GM21825 (cell line): ENCODE measurements at regions not wholly inside any gene's neighbourhood (a gene's known extent, or its start where the extent isn't known, plus 50 kb on each side); places are given as distances from the start of the nearest gene placed in this dataset.
"Not testable (repeated sequence)": the region's sequence is repeated elsewhere in the genome, so short reads cannot be mapped to it uniquely, and the experiment has no call there.

Experiments used
- ATAC-seq: cut with Tn5 transposase; IDR thresholded peaks from one replicate; pipeline ENCODE4 v1.9.1; 2021; ENCODE audit warnings: mild to moderate bottlenecking, moderate library complexity; ENCODE audit not compliant: unreplicated experiment

DNA sequence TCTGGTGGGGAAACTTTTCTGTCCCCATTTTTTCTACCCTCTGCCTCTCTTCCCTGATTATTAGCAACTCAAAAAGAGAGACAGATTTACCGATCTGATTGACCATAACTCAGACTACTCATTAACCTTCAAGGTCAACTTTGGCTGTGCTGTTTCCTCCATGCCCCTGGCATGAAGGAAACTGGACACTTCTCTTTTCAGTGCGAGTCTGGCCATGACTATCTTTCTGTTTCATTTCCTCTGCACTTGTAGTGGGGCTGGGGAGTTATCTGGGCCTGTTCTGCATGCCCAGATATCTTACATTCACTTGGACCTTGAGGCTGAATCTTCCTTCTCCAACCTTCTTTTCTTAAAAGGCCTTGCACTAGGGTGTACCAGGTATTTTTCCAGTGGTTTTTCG, 76.9 kb upstream of the SLCO2A1 start:
- ATAC-seq = peak; percentile 83

DNA sequence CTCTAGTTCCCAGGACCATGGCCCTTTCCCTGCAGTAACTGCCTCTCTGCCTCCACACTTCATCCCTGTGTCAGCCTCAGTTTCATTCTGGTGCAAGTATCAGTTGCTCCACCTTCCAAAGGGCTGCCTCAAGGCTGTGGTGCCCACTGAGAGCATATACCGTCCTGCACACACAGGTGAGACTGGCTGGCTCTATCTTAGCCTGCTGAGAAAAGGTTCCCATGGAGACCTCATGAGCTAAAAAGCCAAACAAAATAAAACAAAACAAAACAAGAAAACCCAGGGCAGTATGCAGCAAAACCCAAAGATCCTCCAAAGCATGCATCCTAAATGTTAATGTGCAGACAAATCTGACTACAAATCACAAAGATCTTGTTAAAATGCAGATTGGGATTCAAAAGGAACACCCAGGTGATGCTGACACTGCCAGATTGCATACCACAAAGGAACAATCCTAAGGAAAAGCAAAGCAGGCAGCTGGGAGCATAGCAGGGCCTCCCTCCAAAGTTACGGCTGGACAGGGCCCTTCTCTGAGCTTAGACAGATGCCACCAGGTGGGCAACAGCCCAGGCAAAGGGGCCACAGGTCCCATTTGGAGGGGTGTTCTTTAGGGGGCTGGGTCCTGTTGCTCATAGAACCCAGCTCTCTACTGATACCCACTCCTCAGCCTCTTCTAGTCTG, 76.3 kb upstream of the SLCO2A1 start:
- ATAC-seq = no peak

DNA sequence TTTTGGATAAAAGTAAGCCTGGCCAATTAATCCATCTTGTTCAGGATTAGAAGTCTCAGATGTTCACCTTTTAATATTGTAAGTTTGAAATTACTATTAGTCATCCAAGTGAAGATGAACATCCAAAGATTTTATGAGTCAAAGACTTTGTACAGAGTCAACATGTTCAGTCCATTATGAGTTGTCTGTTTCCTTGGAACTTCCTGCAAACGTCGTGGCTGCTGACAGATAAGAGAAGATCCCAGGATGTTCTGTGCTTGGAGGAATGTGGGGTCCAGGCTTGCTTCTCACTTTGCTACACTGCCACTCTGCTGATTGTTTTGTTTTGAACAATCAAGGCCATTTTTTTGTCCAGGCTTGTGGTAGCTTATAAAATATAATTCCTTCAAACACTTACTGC, 74.3 kb upstream of the SLCO2A1 start:
- ATAC-seq = no peak

DNA sequence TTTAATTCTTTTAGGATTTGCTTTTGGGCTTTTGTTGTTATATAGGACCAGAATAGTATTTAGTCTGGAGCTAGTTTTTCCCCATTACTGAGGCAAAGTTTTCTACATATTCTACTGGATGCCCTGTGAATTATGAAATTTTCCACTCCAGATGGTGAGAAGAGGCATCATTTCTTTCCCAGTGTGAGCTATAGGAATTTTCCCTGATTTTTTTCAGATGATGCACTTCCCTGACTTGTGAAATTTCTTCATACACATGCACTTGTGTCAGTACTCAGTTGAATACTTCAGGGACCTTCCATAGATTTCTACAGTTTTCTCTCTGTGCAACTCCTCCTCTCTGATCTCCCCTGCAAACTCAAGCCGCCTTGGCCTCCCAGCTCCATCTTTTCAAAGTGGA, 73.7 kb upstream of the SLCO2A1 start:
- ATAC-seq = no peak

DNA sequence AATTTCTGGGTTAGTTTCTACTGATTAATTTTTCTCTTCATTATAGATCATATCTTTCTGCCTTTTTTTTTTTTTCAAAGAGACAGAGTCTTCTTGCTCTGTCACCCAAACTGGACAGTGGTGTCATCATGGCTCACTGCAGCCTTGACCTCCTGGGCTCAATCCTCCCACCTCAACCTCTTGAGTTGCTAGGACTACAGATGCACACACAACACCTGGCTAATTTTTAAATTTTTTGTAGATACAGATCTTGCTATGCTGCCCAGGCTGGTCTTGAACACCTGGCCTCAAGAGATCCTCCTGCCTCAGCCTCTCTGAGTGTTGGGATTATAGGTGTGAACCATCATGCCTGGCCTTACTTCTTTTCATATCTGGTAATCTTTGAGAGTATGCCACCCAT, 73.3 kb upstream of the SLCO2A1 start:
- ATAC-seq = no peak

DNA sequence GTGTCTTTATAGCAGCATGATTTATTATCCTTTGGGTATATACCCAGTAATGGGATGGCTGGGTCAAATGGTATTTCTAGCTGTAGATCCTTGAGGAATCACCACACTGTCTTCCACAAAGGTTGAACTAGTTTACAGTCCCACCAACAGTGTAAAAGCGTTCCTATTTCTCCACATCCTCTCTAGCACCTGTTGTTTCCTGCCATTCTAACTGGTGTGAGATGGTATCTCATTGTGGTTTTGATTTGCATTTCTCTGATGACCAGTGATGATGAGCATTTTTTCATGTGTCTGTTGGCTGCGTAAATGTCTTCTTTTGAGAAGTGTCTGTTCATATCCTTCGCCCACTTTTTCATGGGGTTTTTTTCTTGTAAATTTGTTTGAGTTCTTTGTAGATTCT, 66.5 kb upstream of the SLCO2A1 start:
- ATAC-seq = not testable (repeated sequence)

DNA sequence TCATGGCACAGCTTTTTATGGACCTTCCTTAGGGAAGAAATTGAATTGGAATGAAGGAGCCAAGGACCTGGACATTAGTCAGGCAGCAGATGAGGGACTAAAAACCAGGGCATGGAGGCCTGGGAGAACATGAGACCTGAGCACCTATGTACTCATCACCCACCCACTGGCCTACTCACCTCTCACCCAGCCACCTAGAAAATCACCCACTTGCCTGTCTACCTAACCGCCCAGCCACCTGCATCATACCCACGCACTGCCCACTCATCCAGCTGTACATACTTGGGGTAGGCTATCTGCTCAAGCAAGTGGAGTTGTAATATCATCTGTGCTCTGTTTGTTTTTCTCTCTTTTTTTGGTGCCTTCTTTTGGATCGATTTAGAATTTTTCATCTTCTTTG, 65.3 kb upstream of the SLCO2A1 start:
- ATAC-seq = no peak

DNA sequence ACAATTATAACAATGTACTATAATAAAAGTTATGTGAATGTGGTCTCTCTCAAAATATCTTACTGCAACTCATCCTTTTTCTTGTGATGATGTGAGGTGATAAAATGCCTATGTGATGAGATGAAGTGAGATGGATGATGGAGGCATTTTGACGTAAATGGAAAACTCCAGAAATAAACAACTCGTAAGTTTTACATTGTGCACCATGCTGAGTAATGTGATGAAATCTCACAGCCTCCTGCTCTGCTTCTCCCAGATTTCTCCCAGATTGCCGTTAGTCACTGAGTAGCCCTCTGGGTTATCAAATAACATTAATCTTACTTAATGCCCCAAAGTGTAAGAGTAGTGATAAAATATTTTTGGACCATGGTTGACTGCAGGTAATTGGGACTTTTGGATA, 64.8 kb upstream of the SLCO2A1 start:
- ATAC-seq = no peak

DNA sequence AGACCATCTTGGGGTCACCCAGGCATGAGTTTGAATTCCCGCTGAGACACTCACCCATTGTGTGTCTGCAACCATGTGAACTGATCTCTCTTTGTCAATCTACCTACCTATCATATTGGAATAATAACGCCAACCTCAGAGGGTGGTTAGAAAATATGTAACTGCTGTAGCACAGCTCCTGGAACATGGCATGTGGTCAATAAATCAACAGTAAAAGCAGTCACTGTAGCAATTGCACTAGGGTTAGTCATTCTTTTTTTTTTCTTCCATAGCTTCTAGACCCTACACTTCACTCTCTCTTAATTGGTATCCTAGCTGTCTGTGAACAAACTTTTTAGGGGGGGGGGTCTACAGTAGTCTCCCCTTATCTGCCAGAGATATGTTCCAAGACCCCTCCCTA, 64.2 kb upstream of the SLCO2A1 start:
- ATAC-seq = no peak

DNA sequence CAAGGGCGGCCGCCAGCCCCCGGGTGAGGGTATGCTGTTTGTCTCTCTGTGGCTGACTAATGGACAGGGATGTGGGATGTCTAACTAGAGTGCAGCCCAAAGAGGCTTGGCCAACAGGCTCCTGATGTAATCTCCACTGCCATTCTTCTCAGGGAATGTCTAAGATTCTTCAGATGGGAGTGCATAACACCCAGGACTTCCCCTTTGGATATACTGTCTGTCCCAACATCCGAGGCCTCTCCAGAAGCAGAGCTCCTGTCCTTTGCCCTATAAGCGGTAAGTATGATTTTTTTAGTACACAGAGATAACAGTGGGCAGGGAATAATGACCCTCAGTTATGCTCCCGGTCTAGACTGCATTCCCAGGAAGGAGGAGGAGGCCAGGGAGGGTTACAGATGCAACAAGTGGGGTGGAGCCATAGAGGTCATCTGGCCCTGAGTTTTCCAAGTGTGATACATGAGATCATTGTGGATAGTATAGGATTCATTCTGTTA, 62.5 kb upstream of the SLCO2A1 start:
- no peak for ATAC-seq

DNA sequence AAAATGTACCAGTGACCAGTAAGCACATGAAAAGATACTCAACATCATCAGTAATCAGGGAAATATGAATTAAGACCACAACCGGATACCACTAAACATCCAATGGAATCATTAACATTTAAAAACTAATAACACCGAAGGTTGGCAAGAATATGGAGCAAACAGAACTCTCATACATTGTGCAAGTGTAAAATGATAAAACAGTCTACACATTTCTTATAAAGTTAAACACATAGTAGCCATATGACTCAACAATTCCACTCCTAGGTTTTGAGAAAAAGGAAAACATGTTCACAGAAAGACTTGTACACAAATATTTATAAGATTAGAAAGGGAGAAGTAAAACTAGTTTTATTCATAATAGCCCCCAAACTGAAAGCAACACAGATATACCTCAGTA, 60.3 kb upstream of the SLCO2A1 start:
- ATAC-seq = no peak

DNA sequence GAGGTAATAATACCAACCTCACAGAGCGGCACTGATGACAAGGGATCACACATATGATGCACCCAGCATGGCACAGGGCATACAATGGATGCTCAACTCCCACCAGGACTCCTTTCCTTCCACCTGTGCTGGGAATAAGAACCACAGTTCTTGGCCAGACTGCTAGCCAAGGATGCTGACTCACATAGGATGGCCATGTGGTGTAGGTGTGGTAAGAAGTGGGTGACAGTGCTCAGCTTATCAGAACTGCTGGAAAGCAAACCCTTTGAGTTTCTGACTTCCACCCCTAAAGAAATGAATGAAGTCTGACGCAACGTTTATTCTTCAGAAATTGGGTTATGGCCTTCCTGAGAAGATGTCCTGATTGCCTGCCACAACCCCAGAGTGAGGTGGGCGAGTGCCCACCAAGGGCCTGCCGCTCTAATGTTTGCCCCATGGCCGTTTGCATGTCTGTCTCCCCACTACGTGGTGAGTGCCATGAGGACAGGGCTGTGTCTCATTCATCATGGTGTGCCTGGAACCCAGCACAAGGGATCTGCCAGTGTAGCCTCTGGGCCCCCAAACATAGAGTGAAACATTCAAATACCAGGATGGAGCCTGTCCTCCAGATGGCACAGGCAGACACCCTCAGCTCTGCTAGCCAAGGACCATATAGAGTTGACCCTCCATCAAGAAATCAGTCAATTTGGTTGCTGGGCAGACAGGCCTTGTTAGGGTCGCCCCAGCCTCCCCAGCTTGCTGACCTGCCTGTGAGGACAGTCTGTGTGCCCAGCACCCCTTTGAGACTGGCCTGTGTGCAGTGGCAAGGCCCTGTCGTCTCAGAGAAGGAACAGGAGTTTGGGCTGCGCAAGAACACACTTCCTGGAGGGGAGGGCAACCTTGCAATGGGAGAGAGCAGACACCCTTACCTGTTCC, 57.6 kb upstream of the SLCO2A1 start:
- ATAC-seq = no peak

DNA sequence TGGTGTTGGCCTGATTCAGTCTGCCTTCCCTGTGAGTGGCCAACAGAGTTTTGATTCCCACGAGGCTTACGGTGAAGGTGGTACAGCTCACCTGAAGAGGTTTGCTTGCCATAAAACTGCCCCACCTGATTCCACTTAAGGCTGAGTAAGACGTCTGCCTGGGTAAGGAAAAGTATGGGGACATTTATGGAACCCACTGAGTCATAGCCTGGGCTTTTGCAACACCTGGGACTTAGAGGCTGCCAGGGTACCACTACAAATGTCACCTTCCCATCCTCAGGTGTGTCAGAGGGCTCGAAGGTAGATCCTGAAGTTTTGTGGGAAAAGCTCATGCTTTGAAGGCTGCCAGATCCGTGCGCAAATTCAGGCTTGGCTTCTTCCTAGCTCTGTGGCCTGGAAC, 56.9 kb upstream of the SLCO2A1 start:
- ATAC-seq = no peak

DNA sequence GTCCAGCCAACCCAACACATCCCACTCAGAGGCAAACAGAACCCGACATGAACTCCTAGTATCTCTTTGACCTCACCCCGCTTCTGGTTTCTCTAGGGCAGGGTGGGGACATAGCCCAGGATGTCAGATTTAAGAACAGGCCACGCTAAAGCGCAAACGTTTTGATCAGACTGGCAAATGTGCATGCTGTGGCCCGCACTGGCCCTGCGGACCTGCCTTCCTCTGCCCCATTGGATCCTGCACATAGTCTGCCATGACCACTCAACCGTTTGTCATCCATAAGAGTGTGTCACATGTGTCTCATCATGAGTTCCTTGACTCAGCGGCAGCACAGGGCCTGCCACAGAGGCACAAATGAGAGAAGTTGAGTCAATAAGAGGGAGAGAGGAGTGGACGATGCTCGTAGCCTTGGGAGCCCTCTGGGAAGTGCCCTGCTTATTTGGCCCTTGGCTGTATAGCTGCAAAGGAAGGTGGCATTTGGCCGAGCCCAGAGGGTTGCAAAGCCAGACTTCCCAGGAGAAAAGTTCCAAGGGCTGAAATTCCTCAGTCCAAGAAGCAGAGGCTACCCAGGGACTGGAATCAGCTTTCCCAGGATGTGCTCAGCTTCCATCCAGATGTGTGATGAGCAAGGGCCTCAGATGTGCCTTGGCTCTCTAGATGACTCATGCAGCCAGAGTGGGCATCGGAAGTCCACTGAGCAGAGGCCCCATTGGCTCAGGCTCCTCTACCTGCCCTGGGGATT, 55.5 kb upstream of the SLCO2A1 start:
- no peak for ATAC-seq

DNA sequence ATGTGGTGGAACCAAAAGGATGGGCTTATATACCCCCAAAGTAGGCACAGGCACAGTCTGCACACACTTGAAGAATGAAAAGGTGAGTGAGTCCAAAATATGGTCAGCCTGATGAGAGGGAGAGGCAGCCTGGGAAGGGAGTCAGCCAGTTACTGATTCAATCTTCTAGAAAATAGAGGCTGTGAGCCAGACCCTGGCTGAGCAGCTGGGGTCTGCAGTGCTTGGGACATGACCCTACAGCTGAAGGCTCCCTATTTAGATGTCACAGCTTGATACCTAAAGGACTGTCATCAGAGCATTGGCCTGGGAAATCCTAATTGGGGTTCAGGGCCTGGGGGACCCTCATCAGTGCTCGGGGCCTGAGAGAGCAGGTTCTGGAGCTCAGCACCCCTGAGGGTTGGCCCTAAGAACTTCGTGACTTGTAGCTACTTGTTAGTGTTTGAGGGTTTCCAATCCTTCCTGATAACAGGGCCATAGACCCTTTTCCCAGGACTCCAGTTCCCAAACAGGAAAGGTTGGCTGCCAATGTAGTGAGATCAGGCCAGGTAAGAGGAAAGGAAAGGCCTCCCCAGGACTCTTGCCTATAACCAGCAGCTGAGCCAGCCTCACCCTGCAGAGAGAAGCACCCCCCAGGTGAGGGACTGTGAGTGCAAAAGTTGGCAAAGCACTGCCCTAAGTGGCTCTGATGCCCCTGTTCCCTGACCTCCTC, 54.7 kb upstream of the SLCO2A1 start:
- no peak for ATAC-seq

DNA sequence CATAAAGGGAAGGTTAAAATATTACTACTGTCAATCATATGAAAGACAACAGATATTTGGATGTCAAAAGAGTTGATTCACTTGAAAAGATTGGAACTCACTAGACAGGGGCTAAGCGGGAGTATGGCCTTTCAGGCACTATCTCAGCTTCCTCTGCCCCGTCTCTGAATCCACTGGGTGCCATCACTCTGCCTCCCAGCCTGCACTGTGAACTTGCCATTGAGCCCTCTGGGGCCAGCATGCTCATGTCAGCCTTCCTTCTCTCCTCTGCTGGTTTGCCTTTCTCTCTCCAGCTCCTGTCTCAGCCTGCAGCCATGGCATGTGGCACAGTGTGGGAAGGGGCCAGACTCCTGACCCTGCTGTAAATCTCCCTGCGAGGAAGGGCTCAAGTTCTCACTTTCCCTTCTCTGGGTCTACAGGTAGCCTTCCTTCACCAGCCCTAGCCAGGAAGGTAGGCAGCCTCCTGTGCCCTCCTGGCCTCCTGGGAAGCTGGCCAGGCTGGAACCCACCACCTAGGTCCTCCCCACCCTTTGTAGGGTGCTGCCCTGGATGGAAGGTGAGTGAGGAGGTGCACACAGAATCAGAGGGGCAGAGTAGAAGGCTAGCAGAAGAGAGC, 54.0 kb upstream of the SLCO2A1 start:
- ATAC-seq = no peak

DNA sequence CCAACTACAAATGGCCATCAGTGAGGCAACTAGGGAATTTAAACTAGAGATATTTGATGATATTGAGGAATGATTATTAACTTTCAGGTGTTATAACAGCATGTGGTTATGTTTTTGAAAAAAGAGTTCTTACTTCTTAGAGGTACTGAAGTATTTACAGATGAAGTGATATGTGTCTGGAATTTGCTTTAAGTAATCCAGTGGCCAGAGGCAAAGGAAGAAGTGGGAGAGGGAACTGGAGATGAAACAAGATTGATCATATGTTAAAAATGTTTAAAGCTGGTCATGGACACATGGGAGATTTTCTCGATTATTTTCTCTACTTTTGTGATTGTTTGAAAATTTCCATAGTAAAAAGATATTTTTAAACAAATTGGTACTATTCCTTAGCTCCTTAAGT, 53.3 kb upstream of the SLCO2A1 start:
- ATAC-seq = no peak

DNA sequence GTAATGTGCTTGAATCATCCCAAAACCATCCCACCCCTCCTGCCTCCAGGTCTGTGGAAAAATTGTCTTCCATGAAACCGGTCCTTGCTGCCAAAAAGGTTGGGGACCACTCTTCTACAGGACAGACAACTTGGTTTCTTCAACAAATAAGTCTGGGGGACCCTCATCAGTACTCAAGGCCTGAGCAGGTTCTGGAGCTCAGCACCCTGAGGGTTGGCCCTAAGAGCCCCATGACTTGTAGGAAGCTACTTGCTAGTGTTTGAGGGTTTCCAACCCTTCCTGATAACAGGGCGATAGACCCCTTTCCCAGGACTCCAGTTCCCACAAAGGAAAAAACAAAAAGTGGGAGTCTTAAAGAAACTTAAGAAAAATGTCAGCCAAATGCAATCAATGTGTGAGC, 52.9 kb upstream of the SLCO2A1 start:
- no peak for ATAC-seq

DNA sequence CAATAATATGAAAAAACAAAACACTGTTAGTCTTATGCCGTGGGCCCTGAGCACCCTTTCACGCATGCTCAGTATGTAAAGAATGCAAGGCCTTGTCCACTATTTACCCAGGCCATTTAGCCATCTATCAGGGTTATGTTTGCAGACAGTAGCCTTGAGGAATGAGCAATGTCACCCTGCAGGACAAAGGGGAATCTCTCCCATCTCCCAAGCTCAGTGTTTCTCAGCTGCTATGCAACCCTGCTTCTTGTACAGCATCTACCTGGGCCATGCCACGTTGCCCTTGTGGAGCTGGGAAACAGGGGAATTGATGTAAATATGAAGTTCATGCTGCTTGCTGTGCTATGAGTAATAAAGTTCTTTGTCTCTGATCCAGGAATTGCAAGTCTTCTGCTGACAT, 51.5 kb upstream of the SLCO2A1 start:
- no peak for ATAC-seq

DNA sequence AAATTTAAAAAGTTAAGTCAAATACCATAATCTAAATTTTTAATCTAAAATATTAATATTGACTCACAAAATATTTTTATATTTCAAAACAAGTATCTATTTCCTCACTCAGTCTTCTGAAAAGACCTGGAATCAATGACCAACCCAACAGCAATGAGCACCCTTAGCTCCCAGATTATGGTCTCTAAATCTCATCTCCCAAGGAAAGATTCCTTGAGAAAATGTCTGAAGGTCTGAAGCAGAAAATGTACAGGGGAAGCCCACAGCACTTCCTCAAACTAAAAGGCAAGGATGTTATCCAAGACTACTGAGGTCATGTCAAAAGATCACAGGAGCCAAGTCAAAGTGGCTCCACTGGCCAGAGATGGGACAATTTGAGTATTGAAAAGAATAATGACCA, 51.0 kb upstream of the SLCO2A1 start:
- no peak for ATAC-seq

DNA sequence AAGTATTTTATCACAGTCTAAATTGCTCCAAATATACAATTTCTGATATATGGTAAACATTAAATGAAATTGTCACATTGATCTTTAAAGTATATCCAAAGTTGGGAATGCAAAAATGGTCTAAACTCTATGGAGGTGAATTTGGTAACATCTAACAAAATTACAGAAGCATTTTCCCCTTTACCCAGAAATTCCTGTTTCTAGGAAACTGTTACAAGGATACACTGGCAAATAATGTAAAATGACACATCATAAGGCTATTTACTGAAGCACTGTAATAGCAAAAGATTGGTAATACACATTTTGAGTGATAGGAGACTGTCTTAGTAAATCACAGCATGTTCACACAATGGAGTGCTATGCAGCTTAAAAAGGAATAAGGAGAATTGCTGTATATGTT, 50.0 kb upstream of the SLCO2A1 start:
- no peak for ATAC-seq
